ENCODE measurements at regions not wholly inside any gene's neighbourhood (a gene's known extent, or its start where the extent isn't known, plus 50 kb on each side); places are given as distances from the start of the nearest gene placed in this dataset.

- Histone ChIP-seq H2AFZ (ENCODE audit: low read depth) (peak overlapping the region; percentile 21; the same call in 1 of the 2 replicates), H3K9ac (no peak overlapping the region), H3K4me2 (peak overlapping the region; percentile 52; the same call in 1 of the 2 replicates), H3K36me3 (replicated peaks in 1 of 2; ENCODE audit: control insufficient read depth in 1 of 2, insufficient read depth in 2 of 2, low read length in 1 of 2) (no peaks in the 10 kb centered on the region), H3K4me3 (ENCODE audit: low read depth in 2 of 2, low read length in 1 of 2) (no peak overlapping the region), H4K20me1 (ENCODE audit: insufficient read depth) (no peaks in the 10 kb centered on the region), H3K4me1 (ENCODE audit: control insufficient read depth in 1 of 2, insufficient read depth in 2 of 2, low read depth in 1 of 2, low read length in 1 of 2) (peaks cover 13 to 15% of the 10 kb centered on the region in 2 experiments; a peak in 3 of 4 replicates), H3K27ac (ENCODE audit: low read depth in 2 of 2, low read length in 1 of 2) (peak overlapping the region; percentile 55 to 65; a peak in 3 of 4 replicates), H3K9me2 (no peaks in the 10 kb centered on the region), H3K27me3 (ENCODE audit: insufficient read depth) (no peaks in the 10 kb centered on the region), H3K9me3 (no peaks in the 10 kb centered on the region), H3F3A (replicated peaks; ENCODE audit: insufficient read depth) (peaks cover 16% of the 10 kb centered on the region), H3K79me2 (ENCODE audit: insufficient read depth) (no peaks in the 10 kb centered on the region)
- ChIA-PET POLR2A (interaction anchor here (1.1 kb wide), 1 partner anchor 192 kb away, joined by 3 read pairs; no protein-coding TSS in a partner anchor), CTCF (interaction anchor here (1.0 to 2.1 kb wide), 3 partner anchors 14 to 66 kb away, joined by 3 to 8 read pairs (median 4); no protein-coding TSS in a partner anchor)
- DNase-seq, result no peak
- TF ChIP-seq GABPA (IDR thresholded peaks at IDR 0.05; ENCODE audit: low read depth) (no peak), RAD21 (IDR thresholded peaks at IDR 0.05; ENCODE audit: low read length) (no peak), ELF1 (IDR thresholded peaks at IDR 0.05) (no peak), FOXJ3 (CRISPR knock-in tag; IDR thresholded peaks at IDR 0.05) (no peak), SMC3 (IDR thresholded peaks at IDR 0.05; ENCODE audit: low read depth, low read length) (no peak)
- TF ChIP-seq, protein P1, sequence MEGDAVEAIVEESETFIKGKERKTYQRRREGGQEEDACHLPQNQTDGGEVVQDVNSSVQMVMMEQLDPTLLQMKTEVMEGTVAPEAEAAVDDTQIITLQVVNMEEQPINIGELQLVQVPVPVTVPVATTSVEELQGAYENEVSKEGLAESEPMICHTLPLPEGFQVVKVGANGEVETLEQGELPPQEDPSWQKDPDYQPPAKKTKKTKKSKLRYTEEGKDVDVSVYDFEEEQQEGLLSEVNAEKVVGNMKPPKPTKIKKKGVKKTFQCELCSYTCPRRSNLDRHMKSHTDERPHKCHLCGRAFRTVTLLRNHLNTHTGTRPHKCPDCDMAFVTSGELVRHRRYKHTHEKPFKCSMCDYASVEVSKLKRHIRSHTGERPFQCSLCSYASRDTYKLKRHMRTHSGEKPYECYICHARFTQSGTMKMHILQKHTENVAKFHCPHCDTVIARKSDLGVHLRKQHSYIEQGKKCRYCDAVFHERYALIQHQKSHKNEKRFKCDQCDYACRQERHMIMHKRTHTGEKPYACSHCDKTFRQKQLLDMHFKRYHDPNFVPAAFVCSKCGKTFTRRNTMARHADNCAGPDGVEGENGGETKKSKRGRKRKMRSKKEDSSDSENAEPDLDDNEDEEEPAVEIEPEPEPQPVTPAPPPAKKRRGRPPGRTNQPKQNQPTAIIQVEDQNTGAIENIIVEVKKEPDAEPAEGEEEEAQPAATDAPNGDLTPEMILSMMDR (IDR thresholded peaks at IDR 0.05), result no peak
- TF ChIP-seq, protein P2, sequence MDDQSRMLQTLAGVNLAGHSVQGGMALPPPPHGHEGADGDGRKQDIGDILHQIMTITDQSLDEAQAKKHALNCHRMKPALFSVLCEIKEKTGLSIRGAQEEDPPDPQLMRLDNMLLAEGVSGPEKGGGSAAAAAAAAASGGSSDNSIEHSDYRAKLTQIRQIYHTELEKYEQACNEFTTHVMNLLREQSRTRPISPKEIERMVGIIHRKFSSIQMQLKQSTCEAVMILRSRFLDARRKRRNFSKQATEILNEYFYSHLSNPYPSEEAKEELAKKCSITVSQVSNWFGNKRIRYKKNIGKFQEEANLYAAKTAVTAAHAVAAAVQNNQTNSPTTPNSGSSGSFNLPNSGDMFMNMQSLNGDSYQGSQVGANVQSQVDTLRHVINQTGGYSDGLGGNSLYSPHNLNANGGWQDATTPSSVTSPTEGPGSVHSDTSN (IDR thresholded peaks at IDR 0.05), result no peak
- TF ChIP-seq, protein P3, sequence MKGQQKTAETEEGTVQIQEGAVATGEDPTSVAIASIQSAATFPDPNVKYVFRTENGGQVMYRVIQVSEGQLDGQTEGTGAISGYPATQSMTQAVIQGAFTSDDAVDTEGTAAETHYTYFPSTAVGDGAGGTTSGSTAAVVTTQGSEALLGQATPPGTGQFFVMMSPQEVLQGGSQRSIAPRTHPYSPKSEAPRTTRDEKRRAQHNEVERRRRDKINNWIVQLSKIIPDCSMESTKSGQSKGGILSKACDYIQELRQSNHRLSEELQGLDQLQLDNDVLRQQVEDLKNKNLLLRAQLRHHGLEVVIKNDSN (IDR thresholded peaks at IDR 0.05; ENCODE audit: borderline replicate concordance, low read depth), result no peak
Observed at GRCh38 chr5:72625332-72625731, 118.1 kb upstream of the ZNF366 start.

DNA sequence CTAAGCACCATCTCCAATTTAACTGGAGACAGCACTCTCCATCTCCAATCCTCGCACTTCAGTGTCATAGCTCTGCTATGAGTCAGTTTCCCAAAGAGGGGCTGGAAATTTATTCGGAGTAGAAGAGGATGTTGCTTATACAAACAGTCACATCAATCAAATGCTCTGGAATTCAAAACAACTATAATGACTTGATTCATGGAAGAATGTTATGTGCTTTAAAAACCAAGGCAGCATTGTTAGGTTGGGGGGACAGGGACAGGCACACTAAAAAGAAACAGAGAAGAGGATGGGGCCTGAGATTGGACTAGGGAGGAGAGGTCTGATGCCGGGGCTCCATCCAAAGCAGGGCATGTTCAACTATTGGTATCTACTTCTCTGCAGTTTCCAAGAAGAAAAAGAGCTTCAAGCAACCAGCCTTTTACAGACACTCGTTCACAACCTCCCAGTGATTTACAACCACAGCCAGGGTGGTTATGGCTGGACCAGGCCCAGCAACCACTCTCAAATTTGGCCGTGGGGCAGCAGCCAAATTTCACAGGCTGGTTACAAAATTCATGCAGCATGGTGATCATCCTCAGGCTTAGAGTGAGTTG lies 117.5 kb upstream of the ZNF366 start:
- Histone ChIP-seq H3K4me3 (ENCODE audit: low read depth in 2 of 2, low read length in 1 of 2) (no peak overlapping the region), H3K4me2 (peak overlapping the region; percentile 52), H3K27me3 (ENCODE audit: insufficient read depth) (no peaks in the 10 kb centered on the region), H3K79me2 (ENCODE audit: insufficient read depth) (no peaks in the 10 kb centered on the region), H2AFZ (ENCODE audit: low read depth) (peak overlapping the region; percentile 21), H3K9me2 (no peaks in the 10 kb centered on the region), H3K4me1 (ENCODE audit: control insufficient read depth in 1 of 2, insufficient read depth in 2 of 2, low read depth in 1 of 2, low read length in 1 of 2) (peaks cover 13 to 15% of the 10 kb centered on the region in 2 experiments; a peak in 3 of 4 replicates), H3K27ac (ENCODE audit: low read depth in 2 of 2, low read length in 1 of 2) (peak overlapping the region; percentile 55 to 82; a peak in 3 of 4 replicates), H4K20me1 (ENCODE audit: insufficient read depth) (no peaks in the 10 kb centered on the region), H3K36me3 (replicated peaks in 1 of 2; ENCODE audit: control insufficient read depth in 1 of 2, insufficient read depth in 2 of 2, low read length in 1 of 2) (no peaks in the 10 kb centered on the region), H3K9me3 (no peaks in the 10 kb centered on the region), H3K9ac (no peak overlapping the region), H3F3A (replicated peaks; ENCODE audit: insufficient read depth) (peaks cover 16% of the 10 kb centered on the region)
- no peak for DNase-seq
- POLR2A ChIA-PET, result interaction anchor here (1.1 kb wide), 1 partner anchor 192 kb away, joined by 3 read pairs; no protein-coding TSS in a partner anchor
- 32% methylated on average over 5 of the region's 5 CpGs for WGBS (ENCODE audit: low lambda C conversion rate)
- CTCF ChIA-PET, result interaction anchor here (1.0 to 2.1 kb wide), 3 partner anchors 14 to 67 kb away, joined by 3 to 8 read pairs (median 4); no protein-coding TSS in a partner anchor
- TF ChIP-seq SMC3 (IDR thresholded peaks at IDR 0.05; ENCODE audit: low read depth, low read length) (no peak), GATA2 (CRISPR knock-in tag; IDR thresholded peaks at IDR 0.05) (no peak), CHD2 (IDR thresholded peaks at IDR 0.05; ENCODE audit: low read length, partially characterized antibody) (no peak), EZH2phosphoT487 (IDR thresholded peaks at IDR 0.05; ENCODE audit: borderline replicate concordance, low read depth) (no peak), RFX5 (IDR thresholded peaks at IDR 0.05; ENCODE audit: low read length) (no peak), YY1 (IDR thresholded peaks at IDR 0.05; ENCODE audit: low read depth) (no peak), MEF2A (IDR thresholded peaks at IDR 0.05; ENCODE audit: borderline replicate concordance, low read depth) (peak; percentile 89), FOXJ3 (CRISPR knock-in tag; IDR thresholded peaks at IDR 0.05) (no peak)
- TF ChIP-seq, protein P4, sequence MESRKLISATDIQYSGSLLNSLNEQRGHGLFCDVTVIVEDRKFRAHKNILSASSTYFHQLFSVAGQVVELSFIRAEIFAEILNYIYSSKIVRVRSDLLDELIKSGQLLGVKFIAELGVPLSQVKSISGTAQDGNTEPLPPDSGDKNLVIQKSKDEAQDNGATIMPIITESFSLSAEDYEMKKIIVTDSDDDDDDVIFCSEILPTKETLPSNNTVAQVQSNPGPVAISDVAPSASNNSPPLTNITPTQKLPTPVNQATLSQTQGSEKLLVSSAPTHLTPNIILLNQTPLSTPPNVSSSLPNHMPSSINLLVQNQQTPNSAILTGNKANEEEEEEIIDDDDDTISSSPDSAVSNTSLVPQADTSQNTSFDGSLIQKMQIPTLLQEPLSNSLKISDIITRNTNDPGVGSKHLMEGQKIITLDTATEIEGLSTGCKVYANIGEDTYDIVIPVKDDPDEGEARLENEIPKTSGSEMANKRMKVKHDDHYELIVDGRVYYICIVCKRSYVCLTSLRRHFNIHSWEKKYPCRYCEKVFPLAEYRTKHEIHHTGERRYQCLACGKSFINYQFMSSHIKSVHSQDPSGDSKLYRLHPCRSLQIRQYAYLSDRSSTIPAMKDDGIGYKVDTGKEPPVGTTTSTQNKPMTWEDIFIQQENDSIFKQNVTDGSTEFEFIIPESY (IDR thresholded peaks at IDR 0.05; ENCODE audit: borderline replicate concordance, low read depth), result no peak
- TF ChIP-seq, protein P1 (IDR thresholded peaks at IDR 0.05), result no peak
